Astrocyte of the cerebellum (primary cell): ENCODE measurements at regions not wholly inside any gene's neighbourhood (a gene's known extent, or its start where the extent isn't known, plus 50 kb on each side); places are given as distances from the start of the nearest gene placed in this dataset.

Experiments used
- DNase-seq: peaks from one replicate; pipeline ENCODE4 v3.0.0-alpha.2; 2011; ENCODE audit warnings: low read depth
- H3K4me3 ChIP-seq: 2 replicates; pipeline ENCODE4 v1.5.1; 2011; ENCODE audit warnings: mild to moderate bottlenecking, low read depth, low read length, moderate library complexity
- CTCF ChIP-seq: IDR thresholded peaks from 2 replicates; pipeline ENCODE4 v1.5.1; 2012; ENCODE audit warnings: low read length, low read depth, moderate library complexity, mild to moderate bottlenecking; ENCODE audit errors: missing control alignments
- in situ Hi-C: cut with HindIII; loops from 2 replicates; pipeline ENCODE4 v1.10.0; 2017; ENCODE audit warnings: low sequenced_read_pairs

GRCh38 chr4:31325300-31325699 lies 605.1 kb downstream of the PCDH7 start:
- DNase-seq, result no peak
- no peak overlapping the region for H3K4me3 ChIP-seq
- in situ Hi-C loops, result no loop called here
- TF ChIP-seq CTCF, result no peak

GRCh38 chr4:31327031-31327430 lies 606.9 kb downstream of the PCDH7 start:
- DNase-seq, result no peak
- no peak for TF ChIP-seq CTCF
- H3K4me3 ChIP-seq, result no peak overlapping the region
- in situ Hi-C loops, result no loop called here

- in situ Hi-C loops, result no loop called here
- H3K4me3 ChIP-seq, result no peak overlapping the region
- no peak for DNase-seq
- no peak for TF ChIP-seq CTCF
Observed at GRCh38 chr4:31328932-31329331, 608.8 kb downstream of the PCDH7 start.

- no peak for TF ChIP-seq CTCF
- in situ Hi-C loops, result no loop called here
- H3K4me3 ChIP-seq, result no peak overlapping the region
- no peak for DNase-seq
Observed at GRCh38 chr4:31334086-31334910, 614.1 kb downstream of the PCDH7 start.

GRCh38 chr4:31338000-31338399 lies 617.8 kb downstream of the PCDH7 start:
- TF ChIP-seq CTCF, result no peak
- no peak for DNase-seq
- no peak overlapping the region for H3K4me3 ChIP-seq
- in situ Hi-C loops, result no loop called here

GRCh38 chr4:31341601-31342359 lies 621.6 kb downstream of the PCDH7 start:
- no peak overlapping the region for H3K4me3 ChIP-seq
- no peak for TF ChIP-seq CTCF
- in situ Hi-C loops, result no loop called here
- DNase-seq, result no peak
